B cell (primary cell): ENCODE measurements at regions not wholly inside any gene's neighbourhood (a gene's known extent, or its start where the extent isn't known, plus 50 kb on each side); places are given as distances from the start of the nearest gene placed in this dataset.

Source experiments
- ATAC-seq: fragments of 200-7000 bp; cut with Tn5 transposase; one replicate; pipeline ENCODE4 v1.10.0; 2021; ENCODE audit warnings: low read depth, mild to moderate bottlenecking, moderate number of reproducible peaks, moderate library complexity
- CTCF ChIA-PET: fragments of 350-600 bp; sonication (Branson Sonifier 250); formaldehyde crosslinking; loops from one replicate; lab custom pipeline; 2021; ENCODE audit warnings: antibody characterized with exemption, inconsistent platforms; lab: Charles Lee
- POLR2A ChIA-PET: fragments of 350-600 bp; sonication (Branson Sonifier 250); formaldehyde crosslinking; loops from one replicate; lab custom pipeline; 2021; ENCODE audit warnings: antibody characterized with exemption; lab: Charles Lee
- DNase-seq: peaks from one replicate; pipeline ENCODE4 v3.0.0; 2013
- H2AFZ ChIP-seq: 2 replicates; pipeline ENCODE4 v1.6.1; 2012; ENCODE audit warnings: mild to moderate bottlenecking, low read depth, low read length; ENCODE audit not compliant: insufficient read depth, poor library complexity, severe bottlenecking
- H3K27ac ChIP-seq, 2 donors: 1 replicate in 1 of 2; 2 replicates in 1 of 2; pipeline ENCODE4 v1.5.1; 2012 to 2013; ENCODE audit warnings: low read length in 2 of 2, mild to moderate bottlenecking in 2 of 2, moderate library complexity in 1 of 2
- H3K27me3 ChIP-seq, 4 experiments: fragments of 200-600 bp in 1 of 4; sonication (generic) in 1 of 4; replicated peaks in 1 of 4; 1 replicate in 2 of 4; 2 replicates in 2 of 4; pipeline versions ENCODE4 v1.6.1 to v1.7.0; 2013 to 2016; ENCODE audit warnings: low read length in 3 of 4, mild to moderate bottlenecking in 2 of 4, mixed read lengths in 1 of 4, moderate library complexity in 1 of 4; ENCODE audit not compliant: insufficient read depth in 4 of 4, control insufficient read depth in 3 of 4; ENCODE audit errors: control extremely low read depth in 1 of 4
- H3K36me3 ChIP-seq, 2 experiments: replicated peaks in 1 of 2; 1 replicate in 1 of 2; 2 replicates in 1 of 2; pipeline versions ENCODE4 v1.6.1 to v1.7.1; 2013; ENCODE audit warnings: low read length in 1 of 2; ENCODE audit not compliant: insufficient read depth in 2 of 2, control insufficient read depth in 1 of 2; ENCODE audit errors: control extremely low read depth in 1 of 2, extremely low read depth in 1 of 2
- H3K4me1 ChIP-seq, 2 donors: fragments of 200-600 bp in 1 of 2; sonication (generic) in 1 of 2; 1 replicate in 1 of 2; 2 replicates in 1 of 2; pipeline versions ENCODE4 v1.5.1 to v1.6.1; 2013 to 2017; ENCODE audit warnings: low read length in 2 of 2; ENCODE audit not compliant: control insufficient read depth in 2 of 2, insufficient read depth in 2 of 2
- H3K4me2 ChIP-seq: replicated peaks from 2 replicates; pipeline ENCODE3; 2012; ENCODE audit warnings: mild to moderate bottlenecking, low read depth, low read length; ENCODE audit not compliant: poor library complexity, severe bottlenecking
- H3K4me3 ChIP-seq, 5 experiments: fragments of 200-600 bp in 1 of 5; sonication (generic) in 1 of 5; 1 replicate in 3 of 5; 2 replicates in 2 of 5; pipeline versions ENCODE4 v1.5.1 to v1.7.0; 2011 to 2016; ENCODE audit warnings: low read length in 4 of 5, mild to moderate bottlenecking in 4 of 5, low read depth in 2 of 5, control low read depth in 1 of 5, moderate library complexity in 1 of 5; ENCODE audit not compliant: insufficient read depth in 1 of 5; ENCODE audit errors: control extremely low read depth in 1 of 5, extremely low read depth in 1 of 5
- H3K79me2 ChIP-seq: fragments of 200-600 bp; sonication (generic); one replicate; pipeline ENCODE4 v1.6.0; 2016; ENCODE audit warnings: low read length; ENCODE audit not compliant: control insufficient read depth, insufficient read depth
- H3K9ac ChIP-seq: fragments of 200-600 bp; sonication (generic); 2 replicates; pipeline ENCODE4 v1.6.1; 2017; ENCODE audit warnings: mild to moderate bottlenecking, low read length, moderate library complexity
- H3K9me3 ChIP-seq, 3 donors: one replicate each; pipeline versions ENCODE4 v1.6.1 to v1.7.1; 2013; ENCODE audit warnings: low read length in 2 of 3; ENCODE audit not compliant: control insufficient read depth in 2 of 3, insufficient read depth in 1 of 3; ENCODE audit errors: control extremely low read depth in 1 of 3
- H4K20me1 ChIP-seq: 2 replicates; pipeline ENCODE4 v1.6.0; 2012; ENCODE audit warnings: mild to moderate bottlenecking, low read length; ENCODE audit not compliant: insufficient read depth, control insufficient read depth, poor library complexity, severe bottlenecking
- H3K27ac Mint-ChIP-seq: one replicate; pipeline ENCODE4 v1.8.0; 2021; ENCODE audit warnings: mixed read lengths
- H3K27me3 Mint-ChIP-seq: one replicate; pipeline ENCODE4 v1.8.0; 2021; ENCODE audit warnings: mixed read lengths
- H3K4me1 Mint-ChIP-seq: one replicate; pipeline ENCODE4 v1.8.0; 2021; ENCODE audit warnings: mixed read lengths
- H3K4me3 Mint-ChIP-seq: one replicate; pipeline ENCODE4 v1.8.0; 2021; ENCODE audit warnings: mixed read lengths
- H3K9me3 Mint-ChIP-seq: one replicate; pipeline ENCODE4 v1.8.0; 2022; ENCODE audit warnings: mixed read lengths; ENCODE audit not compliant: insufficient read depth
- EZH2 ChIP-seq: IDR thresholded peaks from 2 replicates; pipeline ENCODE4 v1.6.1; 2012; ENCODE audit warnings: borderline replicate concordance, low read depth, mild to moderate bottlenecking, moderate library complexity, low read length; ENCODE audit not compliant: insufficient read depth, poor library complexity, severe bottlenecking
- WGBS: methylation state at CpG from one replicate; pipeline ENCODE4 v1.1.5; 2013; ENCODE audit warnings: missing lambda C conversion rate; ENCODE audit not compliant: insufficient coverage; 5-methylcytosine and 5-hydroxymethylcytosine counted together
- intact Hi-C: fragments of 100-400 bp; cut with micrococcal nuclease; formaldehyde crosslinking; loops from one replicate; pipeline ENCODE4 v1.10.0; 2022
- TF ChIP-seq, protein P1 (sequence below): fragments of 200-600 bp; IDR thresholded peaks from one replicate; pipeline ENCODE4 v1.8.0; 2022; ENCODE audit warnings: antibody characterized with exemption, mild to moderate bottlenecking

DNA sequence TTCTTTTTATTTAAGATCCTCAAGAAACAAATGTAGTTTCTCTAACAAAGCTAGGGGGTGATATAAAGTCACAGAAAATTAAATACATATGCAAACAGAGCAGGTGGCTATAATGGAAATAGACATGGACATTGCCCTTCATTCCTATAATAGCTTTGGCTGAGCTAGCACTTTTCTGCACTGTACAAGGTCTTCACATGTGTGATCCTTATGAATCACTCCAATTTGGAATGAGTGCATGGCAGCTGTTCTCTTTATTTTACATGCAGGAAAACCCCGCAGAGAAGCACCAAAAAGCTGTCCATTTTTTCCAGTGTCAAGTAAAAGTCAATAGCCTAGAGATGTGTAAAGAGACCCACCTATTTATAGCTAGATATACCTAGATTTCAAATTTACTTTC lies 747.4 kb upstream of the SLC8A1 start:
- WGBS: no CpG with 5 or more reads among the region's 1 CpG
- intact Hi-C loops: no loop called here
- Histone ChIP-seq H4K20me1 (no peaks in the 10 kb centered on the region), H3K4me1 (no peaks in the 10 kb centered on the region), H3K4me2 (no peak overlapping the region), H3K79me2 (no peaks in the 10 kb centered on the region), H3K4me3 (no peak overlapping the region), H2AFZ (no peak overlapping the region), H3K27me3 (no peaks in the 10 kb centered on the region), H3K9ac (no peak overlapping the region), H3K27ac (no peak overlapping the region), H3K36me3 (no peaks in the 10 kb centered on the region), H3K9me3 (no peaks in the 10 kb centered on the region)
- TF ChIP-seq, protein P1, sequence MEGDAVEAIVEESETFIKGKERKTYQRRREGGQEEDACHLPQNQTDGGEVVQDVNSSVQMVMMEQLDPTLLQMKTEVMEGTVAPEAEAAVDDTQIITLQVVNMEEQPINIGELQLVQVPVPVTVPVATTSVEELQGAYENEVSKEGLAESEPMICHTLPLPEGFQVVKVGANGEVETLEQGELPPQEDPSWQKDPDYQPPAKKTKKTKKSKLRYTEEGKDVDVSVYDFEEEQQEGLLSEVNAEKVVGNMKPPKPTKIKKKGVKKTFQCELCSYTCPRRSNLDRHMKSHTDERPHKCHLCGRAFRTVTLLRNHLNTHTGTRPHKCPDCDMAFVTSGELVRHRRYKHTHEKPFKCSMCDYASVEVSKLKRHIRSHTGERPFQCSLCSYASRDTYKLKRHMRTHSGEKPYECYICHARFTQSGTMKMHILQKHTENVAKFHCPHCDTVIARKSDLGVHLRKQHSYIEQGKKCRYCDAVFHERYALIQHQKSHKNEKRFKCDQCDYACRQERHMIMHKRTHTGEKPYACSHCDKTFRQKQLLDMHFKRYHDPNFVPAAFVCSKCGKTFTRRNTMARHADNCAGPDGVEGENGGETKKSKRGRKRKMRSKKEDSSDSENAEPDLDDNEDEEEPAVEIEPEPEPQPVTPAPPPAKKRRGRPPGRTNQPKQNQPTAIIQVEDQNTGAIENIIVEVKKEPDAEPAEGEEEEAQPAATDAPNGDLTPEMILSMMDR: no peak
- no peak for TF ChIP-seq EZH2
- no peaks in the 10 kb centered on the region for H3K9me3 Mint-ChIP-seq
- H3K27me3 Mint-ChIP-seq: no peaks in the 10 kb centered on the region
- H3K4me1 Mint-ChIP-seq: no peaks in the 10 kb centered on the region
- ChIA-PET CTCF (no interaction called here), POLR2A (no interaction called here)
- no peak overlapping the region for H3K27ac Mint-ChIP-seq
- DNase-seq (no peak), ATAC-seq (no peak)
- no peak overlapping the region for H3K4me3 Mint-ChIP-seq

DNA sequence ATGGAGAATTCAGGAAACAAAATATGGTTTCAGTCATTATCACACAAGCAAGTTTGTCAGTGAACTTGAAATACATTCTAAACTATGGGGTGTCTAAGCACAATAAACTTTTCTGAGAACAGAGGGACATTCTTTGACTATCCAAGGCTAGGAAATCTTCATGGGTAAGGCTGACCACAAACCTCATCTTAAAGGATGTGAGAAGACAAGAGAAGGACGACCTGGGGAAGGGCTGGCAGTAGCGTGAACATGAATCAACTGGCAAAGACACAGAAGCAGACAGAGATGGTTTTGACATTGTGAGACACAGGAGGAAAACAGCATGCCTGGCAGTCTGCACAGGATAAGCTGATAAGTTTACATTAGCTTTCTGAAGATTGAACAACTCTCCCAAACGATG lies 752.4 kb upstream of the SLC8A1 start:
- DNase-seq (no peak), ATAC-seq (no peak)
- Histone ChIP-seq H3K4me2 (no peak overlapping the region), H3K4me1 (no peaks in the 10 kb centered on the region), H3K9ac (no peak overlapping the region), H3K27ac (no peak overlapping the region), H2AFZ (no peak overlapping the region), H3K27me3 (no peaks in the 10 kb centered on the region), H3K79me2 (no peaks in the 10 kb centered on the region), H3K36me3 (no peaks in the 10 kb centered on the region), H4K20me1 (no peaks in the 10 kb centered on the region), H3K4me3 (no peak overlapping the region), H3K9me3 (no peaks in the 10 kb centered on the region)
- intact Hi-C loops: no loop called here
- no peaks in the 10 kb centered on the region for H3K4me1 Mint-ChIP-seq
- CTCF ChIA-PET: no interaction called here
- H3K9me3 Mint-ChIP-seq: peaks cover 1% of the 10 kb centered on the region
- no peak for TF ChIP-seq EZH2
- TF ChIP-seq, protein P1: no peak
- POLR2A ChIA-PET: no interaction called here
- WGBS: 54% methylated on average over 2 of the region's 3 CpGs
- no peaks in the 10 kb centered on the region for H3K27me3 Mint-ChIP-seq
- H3K27ac Mint-ChIP-seq: no peak overlapping the region
- no peak overlapping the region for H3K4me3 Mint-ChIP-seq
